ENCODE measurements at regions not wholly inside any gene's neighbourhood (a gene's known extent, or its start where the extent isn't known, plus 50 kb on each side); places are given as distances from the start of the nearest gene placed in this dataset.
"Not testable (repeated sequence)": the region's sequence is repeated elsewhere in the genome, so short reads cannot be mapped to it uniquely, and the experiment has no call there.

DNA sequence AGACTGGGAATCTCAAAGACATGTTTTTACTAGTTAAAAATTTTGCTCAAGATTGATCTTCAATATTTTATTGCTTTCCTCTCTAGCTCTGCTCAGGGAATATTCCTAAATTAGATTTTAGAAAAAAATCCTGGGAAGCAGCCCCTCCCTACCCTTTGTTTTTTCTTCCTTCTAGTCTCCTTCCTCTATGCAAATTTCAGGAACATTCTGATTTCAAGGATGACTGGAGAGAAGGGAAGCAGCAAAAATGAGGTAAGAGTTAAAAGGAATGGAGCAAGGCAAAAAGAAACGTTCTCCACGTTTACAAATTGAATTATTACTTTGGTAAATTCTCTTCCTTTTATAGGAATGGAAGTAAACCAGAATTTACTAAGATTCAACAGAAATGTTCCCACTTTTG is 493.4 kb upstream of the TUSC1 start:
- intact Hi-C loops (cut with micrococcal nuclease): no loop called here

DNA sequence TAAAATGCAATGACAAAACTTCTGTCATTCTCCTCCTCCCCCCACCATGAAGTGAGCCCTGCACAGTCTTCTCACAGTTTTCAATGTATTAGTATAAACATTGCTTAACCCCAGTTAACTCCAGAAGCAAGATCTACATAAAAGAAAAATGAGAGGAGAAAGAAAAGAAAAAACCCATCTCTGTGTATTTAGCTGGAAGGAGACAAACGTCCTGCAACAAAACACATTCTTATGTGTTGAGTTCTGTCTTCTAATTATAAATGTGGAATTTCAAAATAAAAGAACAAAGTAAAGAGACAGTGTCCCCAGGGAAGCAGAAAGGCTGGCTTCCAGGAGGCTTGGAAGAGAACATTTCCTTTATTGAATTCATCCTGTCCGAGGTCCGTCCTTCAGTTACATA is 491.9 kb upstream of the TUSC1 start:
- intact Hi-C loops (cut with micrococcal nuclease): no loop called here

GRCh38 chr9:26169708-26170107 is 491.5 kb upstream of the TUSC1 start:
- intact Hi-C loops (cut with micrococcal nuclease): no loop called here

DNA sequence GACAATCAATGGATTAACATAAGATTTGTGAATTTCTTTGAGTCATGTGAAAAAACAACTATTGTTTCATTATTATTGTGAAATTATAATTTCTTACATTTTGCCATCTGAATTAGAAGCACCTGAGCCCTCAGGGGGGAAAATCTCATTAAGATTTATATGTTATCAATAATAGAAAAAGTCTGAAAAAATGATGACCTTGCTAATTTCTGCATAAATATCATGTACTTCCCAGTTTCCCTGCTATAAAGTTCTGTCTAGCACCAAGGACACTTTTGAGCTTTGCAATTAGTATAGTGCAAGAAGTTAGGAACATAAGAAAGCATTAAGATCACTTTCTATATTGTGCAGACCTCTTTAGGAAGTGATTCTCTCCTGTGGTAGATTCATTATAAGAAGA is 488.3 kb upstream of the TUSC1 start:
- intact Hi-C loops (cut with micrococcal nuclease): no loop called here

- intact Hi-C loops (cut with micrococcal nuclease): no loop called here
Measured at GRCh38 chr9:26165426-26165825, 487.2 kb upstream of the TUSC1 start.

DNA sequence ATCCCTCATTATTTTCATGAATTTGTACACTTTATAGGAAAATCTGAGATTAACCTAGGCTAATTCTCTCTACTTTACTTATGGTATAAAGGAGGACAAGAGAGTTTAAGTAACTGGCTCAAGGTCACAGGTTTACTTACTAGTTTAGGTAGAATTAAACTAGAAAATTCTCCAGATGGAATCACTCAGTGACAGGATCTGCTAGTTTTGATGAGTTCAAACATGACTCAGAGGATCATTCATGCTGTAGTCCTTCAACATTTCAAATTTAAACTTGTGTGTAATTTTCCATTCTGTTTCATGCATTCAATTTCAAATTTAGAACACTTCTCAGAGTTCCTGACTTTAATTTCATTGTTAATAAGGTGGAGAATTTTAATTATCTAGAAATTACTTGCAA is 485.7 kb upstream of the TUSC1 start:
- intact Hi-C loops (cut with micrococcal nuclease): no loop called here

DNA sequence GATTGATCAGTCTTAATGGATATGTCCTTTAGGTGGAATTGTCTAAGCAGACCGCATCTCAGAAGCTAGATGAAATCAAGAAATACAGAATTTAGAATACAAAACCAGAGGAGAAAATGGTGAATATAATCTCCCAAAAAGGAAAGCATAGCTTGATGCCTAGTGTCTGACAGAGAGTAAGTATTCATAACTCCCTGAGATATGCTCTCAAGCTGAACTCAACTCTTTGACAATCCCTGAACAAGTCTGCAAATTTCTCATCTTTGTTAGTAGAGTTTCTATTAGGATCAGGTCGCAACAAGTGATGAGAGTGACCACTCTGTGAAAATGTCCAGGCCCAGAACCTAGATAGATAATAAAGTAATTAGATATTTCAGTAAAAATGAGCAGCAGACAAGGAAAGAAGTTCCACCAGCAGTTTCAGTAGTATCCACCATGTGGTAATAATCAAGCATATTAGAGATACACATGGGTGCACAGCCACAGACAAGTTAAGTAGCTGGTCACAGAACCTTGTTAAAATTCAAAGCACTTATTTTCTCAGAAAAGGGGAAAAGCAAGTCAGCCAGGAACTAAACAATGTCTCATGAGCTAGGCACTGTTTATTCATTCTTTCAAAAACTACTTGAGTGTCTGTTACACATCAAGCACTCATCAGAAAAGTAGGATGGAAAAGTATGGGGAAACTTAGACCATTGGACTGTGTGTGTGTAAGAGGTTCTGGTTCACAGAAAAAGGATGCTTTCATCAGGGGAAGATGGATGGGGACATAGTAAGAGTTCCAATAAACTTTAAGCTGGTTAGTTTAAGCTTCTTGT is 481.5 kb upstream of the TUSC1 start:
- intact Hi-C loops (cut with micrococcal nuclease): no loop called here

DNA sequence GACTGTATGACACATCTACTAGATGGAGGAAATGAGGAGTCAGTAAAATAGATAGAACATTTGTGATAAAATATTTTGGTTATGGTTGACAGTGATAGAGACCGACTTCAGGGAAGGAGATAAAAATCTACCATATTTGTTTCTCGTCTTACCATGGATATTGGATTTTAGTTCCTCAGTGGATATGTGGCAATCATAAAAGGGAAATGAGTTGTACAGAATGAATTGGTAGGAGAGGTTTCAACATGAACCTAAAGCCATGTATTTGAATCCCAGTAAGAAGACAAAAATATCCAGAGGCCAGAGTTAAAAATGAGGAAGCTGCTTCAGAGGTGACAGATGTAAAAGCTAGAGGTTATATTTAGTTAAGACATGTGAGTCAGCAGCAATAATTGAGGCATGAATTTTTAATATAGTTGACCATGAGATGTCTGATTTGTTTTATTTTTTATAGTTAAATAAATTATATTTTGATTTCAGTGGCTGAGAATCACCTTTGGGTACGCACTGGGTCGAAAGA is 480.4 kb upstream of the TUSC1 start:
- intact Hi-C loops (cut with micrococcal nuclease): no loop called here

- intact Hi-C loops (cut with micrococcal nuclease): no loop called here
Measured at GRCh38 chr9:26157411-26157810, 479.2 kb upstream of the TUSC1 start.

GRCh38 chr9:26152350-26152749 is 474.1 kb upstream of the TUSC1 start:
- intact Hi-C loops (cut with micrococcal nuclease): no loop called here

DNA sequence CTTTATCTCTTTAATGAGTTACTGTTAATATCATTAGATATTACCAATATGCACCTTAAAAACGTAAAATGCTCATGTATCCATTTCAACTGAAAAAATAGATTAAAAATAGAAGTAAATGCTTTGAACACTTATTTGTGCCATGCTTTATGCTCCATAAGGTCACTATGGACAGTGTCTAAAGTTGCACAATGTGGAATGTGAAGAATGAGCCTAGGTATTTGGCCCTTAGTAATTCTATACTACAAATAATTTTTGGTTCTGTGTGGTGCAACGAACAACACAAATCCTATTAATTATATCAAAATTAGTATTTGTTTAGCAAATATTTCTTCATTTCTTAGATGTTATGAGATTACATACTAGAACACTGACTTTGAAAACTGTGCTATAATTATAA is 469.9 kb upstream of the TUSC1 start:
- intact Hi-C loops (cut with micrococcal nuclease): no loop called here

DNA sequence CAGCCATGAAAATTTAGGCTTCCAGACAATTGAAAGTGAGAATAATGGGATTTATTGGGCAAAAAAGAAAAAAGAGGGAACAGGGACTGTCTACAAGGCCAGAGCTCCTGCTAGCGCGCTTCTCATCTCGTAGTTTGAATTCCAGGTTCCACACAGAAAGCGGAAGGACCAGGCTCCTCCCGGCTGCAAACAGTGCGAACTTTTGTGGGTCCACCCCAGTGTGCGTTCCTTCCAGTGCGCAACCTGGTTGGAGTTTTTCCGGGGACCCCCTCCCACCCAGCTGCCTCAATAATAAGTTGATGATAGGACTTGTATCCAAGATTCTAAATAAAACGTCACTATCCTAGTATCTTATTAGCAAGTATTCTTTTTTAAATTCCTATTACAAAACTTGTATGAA is 467.7 kb upstream of the TUSC1 start:
- intact Hi-C loops (cut with micrococcal nuclease): no loop called here

- intact Hi-C loops (cut with micrococcal nuclease): no loop called here
Measured at GRCh38 chr9:26142631-26143030, 464.4 kb upstream of the TUSC1 start.

DNA sequence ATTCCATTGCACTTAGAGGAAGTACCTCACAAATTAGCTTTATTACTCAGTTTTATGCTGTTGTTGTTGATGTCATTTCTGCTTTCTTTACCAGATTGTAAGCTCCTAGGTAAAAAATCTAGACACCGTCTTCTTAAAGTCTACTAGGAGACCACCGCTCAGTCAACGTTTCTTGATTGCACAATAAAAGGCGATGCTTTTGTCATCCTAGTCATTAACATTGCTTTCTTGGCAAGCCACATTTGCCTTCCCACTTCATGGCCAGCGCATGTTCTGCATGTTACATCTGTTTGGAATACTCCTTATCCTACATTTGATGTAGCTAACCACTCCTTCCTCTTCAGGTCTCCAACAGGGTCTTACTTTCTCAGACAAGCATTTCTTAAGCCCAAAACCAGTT is 464.0 kb upstream of the TUSC1 start:
- intact Hi-C loops (cut with micrococcal nuclease): no loop called here

- intact Hi-C loops (cut with micrococcal nuclease): no loop called here
Measured at GRCh38 chr9:26133537-26133936, 455.3 kb upstream of the TUSC1 start.

DNA sequence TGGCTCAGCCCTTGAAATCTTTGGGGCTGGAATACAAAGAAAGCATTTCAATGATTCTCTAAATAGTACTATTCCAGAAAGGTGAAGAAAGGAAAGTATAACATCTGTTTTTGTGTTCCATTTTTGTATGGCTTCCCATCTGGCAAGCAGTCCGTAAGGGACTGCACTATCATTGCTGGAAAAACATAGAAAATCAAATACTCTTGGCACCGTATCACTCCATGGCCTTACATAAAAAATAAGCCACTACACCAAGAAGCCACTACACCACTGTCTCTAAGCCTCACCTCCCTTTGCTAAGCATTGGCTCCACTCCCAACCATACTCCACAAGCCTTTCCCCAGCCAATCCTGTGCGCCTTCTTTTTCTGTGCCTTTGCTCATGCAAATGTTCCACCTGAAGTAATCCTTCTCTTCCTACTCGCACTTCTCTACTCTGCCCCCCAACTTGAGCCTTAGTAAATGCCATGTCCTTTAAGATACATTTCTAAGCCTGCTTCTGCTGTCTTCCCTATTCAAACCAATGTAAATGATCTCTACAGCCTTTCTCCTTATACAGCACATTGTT is 454.6 kb upstream of the TUSC1 start:
- intact Hi-C loops (cut with micrococcal nuclease): no loop called here

DNA sequence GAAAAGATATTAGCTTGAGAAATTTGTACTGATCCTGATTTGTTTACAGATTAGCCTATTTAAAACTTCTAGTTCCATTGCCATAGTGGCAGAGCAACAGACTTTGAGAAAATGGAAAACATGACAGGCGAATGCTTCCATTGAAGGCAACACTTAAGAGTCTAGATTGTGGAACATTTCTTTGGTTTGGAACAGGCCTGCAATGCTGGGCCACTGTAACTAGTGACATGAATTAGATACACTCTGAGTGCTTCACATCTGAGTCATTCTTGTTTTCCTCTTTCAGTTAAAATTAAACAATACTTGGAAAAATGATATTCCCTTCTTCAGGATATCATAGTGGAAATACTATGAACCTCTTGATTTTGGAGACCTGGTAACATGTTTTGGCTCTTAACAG is 453.6 kb upstream of the TUSC1 start:
- intact Hi-C loops (cut with micrococcal nuclease): no loop called here

GRCh38 chr9:26129217-26129616 is 451.0 kb upstream of the TUSC1 start:
- intact Hi-C loops (cut with micrococcal nuclease): no loop called here

GRCh38 chr9:26125693-26126092 is 447.4 kb upstream of the TUSC1 start:
- intact Hi-C loops (cut with micrococcal nuclease): no loop called here

- intact Hi-C loops (cut with micrococcal nuclease): not testable (repeated sequence)
Measured at GRCh38 chr9:26116085-26116484, 437.8 kb upstream of the TUSC1 start.

DNA sequence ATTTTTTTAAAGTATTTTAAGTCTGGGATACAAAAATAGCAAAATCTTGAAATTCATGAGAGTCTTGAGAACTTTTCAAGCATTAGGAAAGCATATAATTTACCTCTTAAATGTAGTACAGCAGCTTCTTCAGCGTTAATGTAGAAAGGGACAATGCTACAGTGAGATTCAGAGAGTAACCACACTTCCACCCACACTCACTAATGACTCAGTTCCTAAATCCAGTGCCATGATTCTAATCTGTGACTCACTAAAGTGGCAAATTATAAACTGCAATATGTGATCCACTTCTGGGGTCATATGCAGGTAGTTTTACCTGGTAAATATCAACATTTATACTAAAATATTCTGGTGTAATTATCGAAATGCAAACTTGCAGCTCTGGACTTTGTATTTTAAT is 434.5 kb upstream of the TUSC1 start:
- intact Hi-C loops (cut with micrococcal nuclease): no loop called here

- intact Hi-C loops (cut with micrococcal nuclease): no loop called here
Measured at GRCh38 chr9:26086396-26086795, 408.2 kb upstream of the TUSC1 start.

- intact Hi-C loops (cut with micrococcal nuclease): no loop called here
Measured at GRCh38 chr9:26081847-26082246, 403.6 kb upstream of the TUSC1 start.

Data from T-helper 1 cell treated with Interleukin-12 subunit alpha and Interleukin-12 subunit beta and Interleukin-4 antibody, amounts not matched to agents 30 ng/mL and 1 ng/mL, for 36 hours (primary cell).